Lower leg skin (tissue), 3 donors: ENCODE measurements at regions not wholly inside any gene's neighbourhood (a gene's known extent, or its start where the extent isn't known, plus 50 kb on each side); places are given as distances from the start of the nearest gene placed in this dataset.

Experiments used
- CTCF ChIP-seq, 3 donors: fragments of 450-650 bp; IDR thresholded peaks; one replicate each; pipeline ENCODE4 v1.5.1; 2016; ENCODE audit warnings: antibody characterized with exemption in 3 of 3, mild to moderate bottlenecking in 3 of 3, moderate library complexity in 2 of 3
- POLR2A ChIP-seq, 2 donors: fragments of 450-650 bp; IDR thresholded peaks; one replicate each; pipeline ENCODE4 v1.6.1; 2016 to 2017; ENCODE audit warnings: antibody characterized with exemption in 2 of 2, mild to moderate bottlenecking in 1 of 2, moderate library complexity in 1 of 2

GRCh38 chr6:12654514-12654913, 62.1 kb upstream of the PHACTR1 start:
- TF ChIP-seq CTCF (IDR thresholded peaks at IDR 0.05) (no peak), POLR2A (IDR thresholded peaks at IDR 0.05) (no peak)
